ENCODE measurements at regions not wholly inside any gene's neighbourhood (a gene's known extent, or its start where the extent isn't known, plus 50 kb on each side); places are given as distances from the start of the nearest gene placed in this dataset.

GRCh38 chr2:216787851-216788540 is 71.9 kb downstream of the TNP1 start:
- WGBS, 2 donors = 90 to 92% methylated on average over 7 of the region's 7 CpGs
- DNase-seq = no peak
- intact Hi-C loops (cut with DNase I; ENCODE audit: low total_unique reads) = no loop called here

GRCh38 chr2:216786676-216787075 is 73.2 kb downstream of the TNP1 start:
- Histone ChIP-seq H3K4me1 (no peaks in the 10 kb centered on the region), H3K36me3 (ENCODE audit: low read depth, missing control alignments) (no peaks in the 10 kb centered on the region), H3K4me3 (no peak overlapping the region), H3K27ac (no peak overlapping the region), H3K27me3 (no peaks in the 10 kb centered on the region), H3K9me3 (no peaks in the 10 kb centered on the region)
- intact Hi-C loops (cut with DNase I; ENCODE audit: low total_unique reads) = no loop called here
- no peak for DNase-seq
- 95 to 98% methylated on average over 8 to 9 of the region's 9 CpGs for WGBS, 2 donors
- TF ChIP-seq POLR2A (IDR thresholded peaks at IDR 0.05) = no peak
- no peak for TF ChIP-seq CTCF (IDR thresholded peaks at IDR 0.05)

More at GRCh38 chr2:216787851-216788540, 71.9 kb downstream of the TNP1 start:
- TF ChIP-seq POLR2A (IDR thresholded peaks at IDR 0.05) = no peak
- TF ChIP-seq CTCF (IDR thresholded peaks at IDR 0.05) = no peak
- Histone ChIP-seq H3K4me3 (no peak overlapping the region), H3K27me3 (no peaks in the 10 kb centered on the region), H3K27ac (no peak overlapping the region), H3K36me3 (ENCODE audit: low read depth, missing control alignments) (no peaks in the 10 kb centered on the region), H3K9me3 (no peaks in the 10 kb centered on the region), H3K4me1 (no peaks in the 10 kb centered on the region)

DNA sequence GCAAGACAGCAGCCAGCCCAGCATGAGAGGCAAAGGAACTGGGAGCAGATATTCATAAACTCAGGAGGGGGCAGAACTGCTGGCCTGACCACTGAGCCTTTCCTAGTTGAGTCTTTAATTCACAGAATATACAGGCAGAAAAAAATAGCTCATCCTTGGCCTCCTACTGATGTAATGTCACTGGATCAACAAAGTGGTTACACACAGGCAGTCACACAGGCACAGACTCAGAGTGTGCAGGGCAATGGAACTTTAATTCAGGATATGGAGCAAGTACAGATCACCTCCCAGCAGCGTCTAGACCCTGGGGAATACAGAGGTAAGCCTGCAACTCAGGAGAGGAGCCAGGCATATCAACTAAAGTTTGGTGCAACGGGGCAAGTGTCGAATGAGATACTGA is 75.4 kb downstream of the TNP1 start:
- Histone ChIP-seq H3K4me1 (no peaks in the 10 kb centered on the region), H3K27ac (no peak overlapping the region), H3K4me3 (no peak overlapping the region), H3K36me3 (ENCODE audit: low read depth, missing control alignments) (no peaks in the 10 kb centered on the region), H3K27me3 (no peaks in the 10 kb centered on the region), H3K9me3 (no peaks in the 10 kb centered on the region)
- TF ChIP-seq CTCF (IDR thresholded peaks at IDR 0.05) = no peak
- no peak for TF ChIP-seq POLR2A (IDR thresholded peaks at IDR 0.05)
- DNase-seq = no peak
- 97 to 100% methylated on average over 3 of the region's 3 CpGs for WGBS, 2 donors
- intact Hi-C loops (cut with DNase I; ENCODE audit: low total_unique reads) = no loop called here

- Histone ChIP-seq H3K27ac (no peak overlapping the region), H3K9me3 (no peaks in the 10 kb centered on the region), H3K27me3 (no peaks in the 10 kb centered on the region), H3K4me3 (no peak overlapping the region), H3K4me1 (no peaks in the 10 kb centered on the region), H3K36me3 (ENCODE audit: low read depth, missing control alignments) (no peaks in the 10 kb centered on the region)
- WGBS, 2 donors = 45 to 75% methylated on average over 4 of the region's 4 CpGs
- DNase-seq = no peak
- TF ChIP-seq POLR2A (IDR thresholded peaks at IDR 0.05) (no peak), CTCF (IDR thresholded peaks at IDR 0.05) (no peak)
- intact Hi-C loops (cut with DNase I; ENCODE audit: low total_unique reads) = no loop called here
Measured at GRCh38 chr2:216781709-216782108, 78.2 kb downstream of the TNP1 start.

DNA sequence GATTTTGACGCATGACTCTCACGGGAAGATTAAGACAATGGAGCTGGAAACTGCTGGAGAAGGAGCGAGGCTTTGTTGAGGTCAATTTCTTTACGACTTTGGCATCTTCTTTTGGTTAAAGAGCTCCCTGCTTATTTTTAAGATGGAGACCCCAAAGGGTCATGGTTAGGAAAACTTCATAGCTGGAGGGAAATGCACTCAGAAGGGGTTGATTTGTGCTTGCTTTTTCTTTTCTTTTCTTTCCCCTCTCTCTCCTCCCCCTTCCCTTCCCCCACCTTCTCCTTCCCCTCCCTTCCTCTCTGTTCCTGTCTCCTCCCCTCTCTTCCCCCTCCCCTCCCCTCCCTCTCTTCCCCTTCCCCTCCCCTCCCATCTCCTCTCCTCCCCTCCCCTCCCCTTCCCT is 79.0 kb downstream of the TNP1 start:
- Histone ChIP-seq H3K9me3 (no peaks in the 10 kb centered on the region), H3K27me3 (no peaks in the 10 kb centered on the region), H3K4me3 (no peak overlapping the region), H3K36me3 (ENCODE audit: low read depth, missing control alignments) (no peaks in the 10 kb centered on the region), H3K27ac (no peak overlapping the region), H3K4me1 (no peaks in the 10 kb centered on the region)
- 99 to 100% methylated on average over 4 of the region's 4 CpGs for WGBS, 2 donors
- no peak for DNase-seq
- intact Hi-C loops (cut with DNase I; ENCODE audit: low total_unique reads) = no loop called here
- TF ChIP-seq POLR2A (IDR thresholded peaks at IDR 0.05) = no peak
- no peak for TF ChIP-seq CTCF (IDR thresholded peaks at IDR 0.05)

Data from testis (tissue), 2 donors.